Loucy (cell line): ENCODE measurements at regions not wholly inside any gene's neighbourhood (a gene's known extent, or its start where the extent isn't known, plus 50 kb on each side); places are given as distances from the start of the nearest gene placed in this dataset.

Experiments used
- H2AFZ ChIP-seq: fragments of 200-600 bp; sonication (generic); 2 replicates; pipeline ENCODE4 v1.6.0; 2016; ENCODE audit warnings: antibody characterized with exemption, mild to moderate bottlenecking, low read length, moderate library complexity
- H3F3A ChIP-seq: fragments of 200-600 bp; 2 replicates; pipeline ENCODE4 v1.6.0; 2016; ENCODE audit warnings: antibody characterized with exemption, low read depth, mild to moderate bottlenecking
- H3K27me3 ChIP-seq: fragments of 200-600 bp; sonication (generic); 2 replicates; pipeline ENCODE4 v1.6.1; 2014; ENCODE audit warnings: low read length, mild to moderate bottlenecking; ENCODE audit not compliant: insufficient read depth, poor library complexity, severe bottlenecking
- H3K36me3 ChIP-seq: fragments of 200-600 bp; sonication (generic); 2 replicates; pipeline ENCODE4 v1.6.1; 2016; ENCODE audit warnings: low read length; ENCODE audit not compliant: insufficient read depth
- H3K4me1 ChIP-seq: fragments of 200-600 bp; sonication (generic); 2 replicates; pipeline ENCODE4 v1.5.1; 2014; ENCODE audit warnings: low read length, mild to moderate bottlenecking; ENCODE audit not compliant: insufficient read depth, poor library complexity, severe bottlenecking
- H3K4me2 ChIP-seq: fragments of 200-600 bp; sonication (generic); 2 replicates; pipeline ENCODE4 v1.6.0; 2014; ENCODE audit warnings: antibody characterized with exemption, low read length, low read depth, mild to moderate bottlenecking; ENCODE audit not compliant: poor library complexity, severe bottlenecking
- H3K4me3 ChIP-seq: fragments of 200-600 bp; sonication (generic); 2 replicates; pipeline ENCODE4 v1.5.1; 2014; ENCODE audit warnings: low read length, mild to moderate bottlenecking, mixed read lengths; ENCODE audit not compliant: poor library complexity, severe bottlenecking
- H3K79me2 ChIP-seq: fragments of 200-600 bp; sonication (generic); 2 replicates; pipeline ENCODE4 v1.6.1; 2014; ENCODE audit warnings: low read length; ENCODE audit not compliant: insufficient read depth
- H3K9ac ChIP-seq: fragments of 200-600 bp; sonication (generic); 2 replicates; pipeline ENCODE4 v1.6.0; 2014; ENCODE audit warnings: mild to moderate bottlenecking, low read depth, low read length, moderate library complexity; ENCODE audit not compliant: poor library complexity, severe bottlenecking
- H3K9me2 ChIP-seq: fragments of 200-600 bp; sonication (generic); replicated peaks from 2 replicates; pipeline ENCODE4 v1.6.1; 2016; ENCODE audit warnings: low read depth, low read length, mixed read lengths
- H3K9me3 ChIP-seq: fragments of 200-600 bp; sonication (generic); 2 replicates; pipeline ENCODE4 v1.6.1; 2014; ENCODE audit warnings: mild to moderate bottlenecking, antibody characterized with exemption, low read length, low read depth; ENCODE audit not compliant: insufficient read depth
- H4K20me1 ChIP-seq: fragments of 200-600 bp; sonication (generic); 2 replicates; pipeline ENCODE4 v1.6.0; 2014; ENCODE audit warnings: antibody characterized with exemption, low read length, mild to moderate bottlenecking; ENCODE audit not compliant: insufficient read depth, poor library complexity, severe bottlenecking
- EZH2phosphoT487 ChIP-seq: fragments of 200-600 bp; IDR thresholded peaks from 2 replicates; pipeline ENCODE4 v1.6.1; 2018; ENCODE audit warnings: antibody characterized with exemption, mild to moderate bottlenecking, moderate library complexity, borderline replicate concordance
- TF ChIP-seq, protein P1 (sequence below): fragments of 200-600 bp; sonication (generic); conservative IDR thresholded peaks from 2 replicates; pipeline ENCODE4 v1.5.1; 2014; ENCODE audit warnings: mild to moderate bottlenecking, antibody characterized with exemption, low read length

DNA sequence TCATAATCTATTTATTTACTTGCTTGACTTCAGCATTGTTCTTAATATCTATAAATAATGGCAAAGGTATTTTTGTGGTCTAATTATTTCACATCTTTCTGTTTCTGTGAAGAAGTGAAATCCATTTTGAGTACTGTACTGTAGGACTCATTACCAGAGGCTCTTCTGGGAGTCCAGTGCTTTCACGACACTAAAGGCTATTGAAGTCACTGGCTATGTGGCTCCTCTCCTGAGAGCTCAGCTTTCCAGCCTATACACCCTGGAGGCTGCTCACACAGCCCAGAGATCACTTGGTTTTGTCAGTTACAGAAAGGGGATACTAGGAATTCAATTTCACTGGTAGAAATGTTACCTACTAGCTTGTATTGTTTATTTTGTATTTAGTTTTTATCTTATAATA lies 547.3 kb downstream of the TAF11L14 start:
- no peaks in the 10 kb centered on the region for H3K4me1 ChIP-seq
- H3K79me2 ChIP-seq, result no peaks in the 10 kb centered on the region
- H3K36me3 ChIP-seq, result no peaks in the 10 kb centered on the region
- TF ChIP-seq, protein P1, sequence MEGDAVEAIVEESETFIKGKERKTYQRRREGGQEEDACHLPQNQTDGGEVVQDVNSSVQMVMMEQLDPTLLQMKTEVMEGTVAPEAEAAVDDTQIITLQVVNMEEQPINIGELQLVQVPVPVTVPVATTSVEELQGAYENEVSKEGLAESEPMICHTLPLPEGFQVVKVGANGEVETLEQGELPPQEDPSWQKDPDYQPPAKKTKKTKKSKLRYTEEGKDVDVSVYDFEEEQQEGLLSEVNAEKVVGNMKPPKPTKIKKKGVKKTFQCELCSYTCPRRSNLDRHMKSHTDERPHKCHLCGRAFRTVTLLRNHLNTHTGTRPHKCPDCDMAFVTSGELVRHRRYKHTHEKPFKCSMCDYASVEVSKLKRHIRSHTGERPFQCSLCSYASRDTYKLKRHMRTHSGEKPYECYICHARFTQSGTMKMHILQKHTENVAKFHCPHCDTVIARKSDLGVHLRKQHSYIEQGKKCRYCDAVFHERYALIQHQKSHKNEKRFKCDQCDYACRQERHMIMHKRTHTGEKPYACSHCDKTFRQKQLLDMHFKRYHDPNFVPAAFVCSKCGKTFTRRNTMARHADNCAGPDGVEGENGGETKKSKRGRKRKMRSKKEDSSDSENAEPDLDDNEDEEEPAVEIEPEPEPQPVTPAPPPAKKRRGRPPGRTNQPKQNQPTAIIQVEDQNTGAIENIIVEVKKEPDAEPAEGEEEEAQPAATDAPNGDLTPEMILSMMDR, result no peak
- TF ChIP-seq EZH2phosphoT487, result no peak
- H3K27me3 ChIP-seq, result no peaks in the 10 kb centered on the region
- no peak overlapping the region for H3K9ac ChIP-seq
- no peaks in the 10 kb centered on the region for H3F3A ChIP-seq
- H3K9me2 ChIP-seq, result no peaks in the 10 kb centered on the region
- H2AFZ ChIP-seq, result no peak overlapping the region
- no peak overlapping the region for H3K4me2 ChIP-seq
- no peaks in the 10 kb centered on the region for H4K20me1 ChIP-seq
- H3K4me3 ChIP-seq, result no peak overlapping the region
- H3K9me3 ChIP-seq, result no peaks in the 10 kb centered on the region

DNA sequence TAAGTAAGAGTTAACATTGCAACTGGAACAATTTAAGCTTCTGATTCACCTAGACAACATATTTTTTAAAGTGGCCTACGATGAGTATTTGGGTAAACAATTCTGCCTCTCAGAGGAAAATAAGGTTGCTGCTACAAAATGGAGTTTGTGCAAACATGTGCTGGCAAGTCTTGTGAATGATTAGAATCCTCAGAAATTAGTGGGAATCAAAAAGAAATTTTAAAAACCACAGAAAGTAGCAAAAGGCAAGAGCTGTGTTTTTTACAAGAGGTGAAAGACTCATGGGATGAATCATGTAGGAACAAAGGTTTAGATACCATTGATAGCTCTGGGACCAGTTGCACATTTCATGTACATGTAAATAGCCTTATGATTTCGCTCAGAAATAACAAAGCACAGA lies 561.6 kb downstream of the TAF11L14 start:
- Histone ChIP-seq H3K36me3 (no peaks in the 10 kb centered on the region), H3K79me2 (no peaks in the 10 kb centered on the region), H3K9me2 (no peaks in the 10 kb centered on the region), H3K27me3 (no peaks in the 10 kb centered on the region), H3K4me2 (no peak overlapping the region), H4K20me1 (no peaks in the 10 kb centered on the region), H3K9me3 (peaks cover 4% of the 10 kb centered on the region; the same call in 1 of the 2 replicates), H3K4me1 (no peaks in the 10 kb centered on the region), H2AFZ (no peak overlapping the region), H3K4me3 (no peak overlapping the region), H3K9ac (no peak overlapping the region), H3F3A (no peaks in the 10 kb centered on the region)
- TF ChIP-seq EZH2phosphoT487, result no peak
- TF ChIP-seq, protein P1, result no peak

DNA sequence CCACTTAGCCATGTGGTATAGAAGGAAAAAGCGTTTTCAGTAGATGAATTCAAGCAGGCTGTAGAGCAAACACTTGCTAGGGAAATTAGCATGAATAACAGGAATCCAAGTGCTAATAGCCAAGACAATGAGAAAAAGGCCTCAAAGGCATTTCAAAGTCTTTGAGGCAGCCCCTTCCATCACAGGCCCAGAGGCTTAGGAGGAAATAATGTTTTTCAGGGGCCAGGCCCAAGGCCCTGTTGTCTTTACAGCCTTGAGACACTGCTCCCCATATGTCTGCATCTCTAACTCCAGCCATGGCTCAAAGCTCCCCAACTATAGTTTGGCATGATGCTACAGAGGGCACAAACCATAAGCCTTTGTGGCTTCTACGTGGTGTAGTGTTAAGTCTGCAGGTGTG lies 563.5 kb downstream of the TAF11L14 start:
- no peaks in the 10 kb centered on the region for H3K36me3 ChIP-seq
- no peaks in the 10 kb centered on the region for H3K79me2 ChIP-seq
- no peak overlapping the region for H3K4me2 ChIP-seq
- H3K9ac ChIP-seq, result no peak overlapping the region
- H3K4me1 ChIP-seq, result no peaks in the 10 kb centered on the region
- H3K27me3 ChIP-seq, result no peaks in the 10 kb centered on the region
- no peak overlapping the region for H3K4me3 ChIP-seq
- H3K9me2 ChIP-seq, result no peaks in the 10 kb centered on the region
- H3K9me3 ChIP-seq, result peaks cover 4% of the 10 kb centered on the region; the same call in 1 of the 2 replicates
- H4K20me1 ChIP-seq, result no peaks in the 10 kb centered on the region
- TF ChIP-seq, protein P1, result no peak
- no peak for TF ChIP-seq EZH2phosphoT487
- no peak overlapping the region for H2AFZ ChIP-seq
- no peaks in the 10 kb centered on the region for H3F3A ChIP-seq
